WTC11 (cell line): ENCODE measurements at regions not wholly inside any gene's neighbourhood (a gene's known extent, or its start where the extent isn't known, plus 50 kb on each side); places are given as distances from the start of the nearest gene placed in this dataset.

ENCODE experiments used
- ATAC-seq: fragments of 200-7000 bp; cut with Tn5 transposase; 2 replicates; pipeline ENCODE4 v1.10.0; 2021; ENCODE audit warnings: mild to moderate bottlenecking, moderate library complexity
- CTCF ChIA-PET: fragments of 300-600 bp; sonication (Branson Sonifier 250); formaldehyde crosslinking; loops from one replicate; lab custom pipeline; 2021; ENCODE audit warnings: antibody characterized with exemption; lab: Charles Lee
- POLR2A ChIA-PET: fragments of 350-600 bp; sonication (Branson Sonifier 250); formaldehyde crosslinking; loops from one replicate; lab custom pipeline; 2021; ENCODE audit warnings: antibody characterized with exemption; lab: Charles Lee
- DNase-seq: peaks from one replicate; pipeline ENCODE4 v3.0.0; 2021; ENCODE audit warnings: low spot score
- H3K27ac Mint-ChIP-seq: 2 replicates; pipeline ENCODE4 v1.8.0; 2021; ENCODE audit warnings: mixed read lengths
- H3K27me3 Mint-ChIP-seq: 2 replicates; pipeline ENCODE4 v1.8.0; 2021; ENCODE audit warnings: low read depth, mild to moderate bottlenecking, moderate library complexity, mixed read lengths
- H3K36me3 Mint-ChIP-seq: 2 replicates; pipeline ENCODE4 v1.8.0; 2021; ENCODE audit warnings: mixed read lengths
- H3K4me1 Mint-ChIP-seq: 2 replicates; pipeline ENCODE4 v1.8.0; 2022; ENCODE audit warnings: mixed read lengths
- H3K4me3 Mint-ChIP-seq: 2 replicates; pipeline ENCODE4 v1.8.0; 2021; ENCODE audit warnings: mild to moderate bottlenecking, moderate library complexity, mixed read lengths
- H3K9me3 Mint-ChIP-seq: 2 replicates; pipeline ENCODE4 v1.8.0; 2021; ENCODE audit warnings: mixed read lengths
- ATF1 ChIP-seq: sonication (generic); formaldehyde crosslinking; IDR thresholded peaks from 2 replicates; pipeline ENCODE4 v1.8.1; 2023; ENCODE audit warnings: mild to moderate bottlenecking, moderate library complexity, missing genetic modification reagents
- ESRRA ChIP-seq: sonication (generic); formaldehyde crosslinking; IDR thresholded peaks from 2 replicates; pipeline ENCODE4 v1.8.1; 2022; ENCODE audit warnings: mild to moderate bottlenecking, missing genetic modification reagents, borderline replicate concordance
- ETV6 ChIP-seq: sonication (generic); formaldehyde crosslinking; IDR thresholded peaks from 2 replicates; pipeline ENCODE4 v1.8.1; 2022; ENCODE audit warnings: mild to moderate bottlenecking, missing genetic modification reagents
- FOXJ3 ChIP-seq: sonication (generic); formaldehyde crosslinking; IDR thresholded peaks from 2 replicates; pipeline ENCODE4 v1.9.0; 2021; ENCODE audit warnings: missing genetic modification reagents, mild to moderate bottlenecking, borderline replicate concordance
- FOXP1 ChIP-seq: sonication (generic); formaldehyde crosslinking; IDR thresholded peaks from 2 replicates; pipeline ENCODE4 v1.8.0; 2022; ENCODE audit warnings: missing genetic modification reagents, mild to moderate bottlenecking, moderate library complexity, borderline replicate concordance
- IRF2 ChIP-seq: sonication (generic); formaldehyde crosslinking; IDR thresholded peaks from 2 replicates; pipeline ENCODE4 v1.8.0; 2022; ENCODE audit warnings: low read depth, missing genetic modification reagents, borderline replicate concordance
- KAT7 ChIP-seq: sonication (generic); formaldehyde crosslinking; IDR thresholded peaks from 2 replicates; pipeline ENCODE4 v1.8.1; 2023; ENCODE audit warnings: missing genetic modification reagents, mild to moderate bottlenecking, borderline replicate concordance
- NFYB ChIP-seq: sonication (generic); formaldehyde crosslinking; conservative IDR thresholded peaks from 2 replicates; pipeline ENCODE4 v1.8.0; 2022; ENCODE audit warnings: low read depth, missing genetic modification reagents
- NR2C2 ChIP-seq: sonication (generic); formaldehyde crosslinking; IDR thresholded peaks from 2 replicates; pipeline ENCODE4 v1.8.0; 2022; ENCODE audit warnings: mild to moderate bottlenecking, missing genetic modification reagents
- RORB ChIP-seq: fragments of 250-450 bp; sonication (Bioruptor Pico); IDR thresholded peaks from 2 replicates; pipeline ENCODE4 v1.9.0; 2021; ENCODE audit warnings: mild to moderate bottlenecking
- ZBTB21 ChIP-seq: sonication (generic); formaldehyde crosslinking; IDR thresholded peaks from 2 replicates; pipeline ENCODE4 v1.8.1; 2023; ENCODE audit warnings: mild to moderate bottlenecking, missing genetic modification reagents, borderline replicate concordance
- ZNF121 ChIP-seq: sonication (generic); formaldehyde crosslinking; IDR thresholded peaks from 2 replicates; pipeline ENCODE4 v1.8.0; 2023; ENCODE audit warnings: missing genetic modification reagents
- ZNF416 ChIP-seq: fragments of 250-450 bp; sonication (Bioruptor Pico); IDR thresholded peaks from 2 replicates; pipeline ENCODE4 v1.9.0; 2021; ENCODE audit warnings: mild to moderate bottlenecking, inconsistent platforms
- ZNF423 ChIP-seq: fragments of 250-450 bp; sonication (Bioruptor Pico); IDR thresholded peaks from 2 replicates; pipeline ENCODE4 v2.1.2; 2022; ENCODE audit warnings: mild to moderate bottlenecking, moderate library complexity
- TF ChIP-seq, protein P1 (sequence below): sonication (generic); formaldehyde crosslinking; IDR thresholded peaks from 2 replicates; pipeline ENCODE4 v1.8.1; 2022; ENCODE audit warnings: low read depth, missing genetic modification reagents, borderline replicate concordance
- TF ChIP-seq, protein P2 (sequence below): sonication (generic); formaldehyde crosslinking; IDR thresholded peaks from 2 replicates; pipeline ENCODE4 v1.8.0; 2022; ENCODE audit warnings: mild to moderate bottlenecking, missing genetic modification reagents
- TF ChIP-seq, protein P3 (sequence below): sonication (generic); formaldehyde crosslinking; IDR thresholded peaks from 2 replicates; pipeline ENCODE4 v1.8.1; 2023; ENCODE audit warnings: mild to moderate bottlenecking, missing genetic modification reagents, moderate library complexity
- TF ChIP-seq, protein P4 (sequence below): sonication (generic); formaldehyde crosslinking; IDR thresholded peaks from 2 replicates; pipeline ENCODE4 v1.8.1; 2022; ENCODE audit warnings: mild to moderate bottlenecking, moderate library complexity, missing genetic modification reagents
- TF ChIP-seq, protein P5 (sequence below): sonication (generic); formaldehyde crosslinking; IDR thresholded peaks from 2 replicates; pipeline ENCODE4 v1.8.0; 2022; ENCODE audit warnings: mild to moderate bottlenecking, missing genetic modification reagents
- TF ChIP-seq, protein P6 (sequence below): sonication (generic); formaldehyde crosslinking; IDR thresholded peaks from 2 replicates; pipeline ENCODE4 v1.8.1; 2023; ENCODE audit warnings: mild to moderate bottlenecking, missing genetic modification reagents, moderate library complexity
- TF ChIP-seq, protein P7 (sequence below): fragments of 250-450 bp; sonication (Bioruptor Pico); IDR thresholded peaks from 2 replicates; pipeline ENCODE4 v1.9.0; 2021; ENCODE audit warnings: moderate library complexity, mild to moderate bottlenecking, inconsistent platforms, borderline replicate concordance
- TF ChIP-seq, protein P8 (sequence below): fragments of 250-450 bp; sonication (Bioruptor Pico); IDR thresholded peaks from 2 replicates; pipeline ENCODE4 v1.9.0; 2021; ENCODE audit warnings: mild to moderate bottlenecking

DNA sequence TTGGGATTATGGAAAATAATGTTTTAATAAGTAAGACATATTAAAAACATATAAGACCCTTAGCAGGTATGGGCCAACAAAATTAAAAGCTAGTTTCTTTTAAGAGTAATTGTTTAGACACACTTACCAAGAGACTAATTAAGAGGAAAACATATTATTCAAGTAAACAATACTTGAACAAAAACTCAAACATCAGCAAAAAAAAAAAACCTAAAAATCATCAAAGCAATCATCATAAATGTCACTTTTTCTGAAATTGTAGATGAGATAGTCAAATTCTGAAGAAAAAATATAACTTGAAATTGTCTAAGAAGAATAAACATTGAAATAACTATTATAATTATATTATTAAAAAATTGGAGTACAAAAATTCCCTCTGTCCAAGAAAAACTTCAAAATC is 1318.2 kb downstream of the ZPLD1 start:
- CTCF ChIA-PET, result no interaction called here
- ATAC-seq, result no peak

DNA sequence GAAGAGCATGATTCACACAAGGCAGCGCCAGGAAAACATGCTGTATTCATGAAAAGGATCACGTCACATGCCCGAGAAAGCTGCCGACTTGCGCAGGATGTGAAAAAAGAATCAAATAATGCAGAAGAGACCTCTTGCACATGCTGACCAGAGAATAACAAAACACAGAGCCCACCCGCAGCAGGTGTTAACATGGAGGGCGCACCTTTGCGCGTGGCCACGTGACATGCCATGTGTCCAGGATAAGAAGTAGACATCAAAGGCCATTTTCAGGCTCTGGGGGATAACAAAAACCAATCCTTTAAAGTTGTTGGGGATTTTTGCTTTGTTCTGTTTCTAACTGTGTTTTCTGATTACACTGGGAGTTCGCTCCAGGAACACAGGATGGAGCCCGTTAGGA is 1332.8 kb downstream of the ZPLD1 start:
- ChIA-PET POLR2A (no interaction called here), CTCF (no interaction called here)
- Mint-ChIP-seq H3K27me3 (no peaks in the 10 kb centered on the region), H3K4me1 (peaks cover 5% of the 10 kb centered on the region; the same call in 1 of the 2 replicates), H3K4me3 (no peak overlapping the region), H3K9me3 (peaks cover 15% of the 10 kb centered on the region), H3K27ac (no peak overlapping the region), H3K36me3 (peaks cover 3% of the 10 kb centered on the region; the same call in 1 of the 2 replicates)
- TF ChIP-seq FOXP1 (no peak), ETV6 (no peak), RORB (no peak), FOXJ3 (CRISPR knock-in tag) (no peak), ESRRA (CRISPR knock-in tag) (no peak), NFYB (CRISPR knock-in tag) (no peak)
- TF ChIP-seq, protein P1, sequence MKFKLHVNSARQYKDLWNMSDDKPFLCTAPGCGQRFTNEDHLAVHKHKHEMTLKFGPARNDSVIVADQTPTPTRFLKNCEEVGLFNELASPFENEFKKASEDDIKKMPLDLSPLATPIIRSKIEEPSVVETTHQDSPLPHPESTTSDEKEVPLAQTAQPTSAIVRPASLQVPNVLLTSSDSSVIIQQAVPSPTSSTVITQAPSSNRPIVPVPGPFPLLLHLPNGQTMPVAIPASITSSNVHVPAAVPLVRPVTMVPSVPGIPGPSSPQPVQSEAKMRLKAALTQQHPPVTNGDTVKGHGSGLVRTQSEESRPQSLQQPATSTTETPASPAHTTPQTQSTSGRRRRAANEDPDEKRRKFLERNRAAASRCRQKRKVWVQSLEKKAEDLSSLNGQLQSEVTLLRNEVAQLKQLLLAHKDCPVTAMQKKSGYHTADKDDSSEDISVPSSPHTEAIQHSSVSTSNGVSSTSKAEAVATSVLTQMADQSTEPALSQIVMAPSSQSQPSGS (CRISPR knock-in tag), result no peak
- TF ChIP-seq, protein P2, sequence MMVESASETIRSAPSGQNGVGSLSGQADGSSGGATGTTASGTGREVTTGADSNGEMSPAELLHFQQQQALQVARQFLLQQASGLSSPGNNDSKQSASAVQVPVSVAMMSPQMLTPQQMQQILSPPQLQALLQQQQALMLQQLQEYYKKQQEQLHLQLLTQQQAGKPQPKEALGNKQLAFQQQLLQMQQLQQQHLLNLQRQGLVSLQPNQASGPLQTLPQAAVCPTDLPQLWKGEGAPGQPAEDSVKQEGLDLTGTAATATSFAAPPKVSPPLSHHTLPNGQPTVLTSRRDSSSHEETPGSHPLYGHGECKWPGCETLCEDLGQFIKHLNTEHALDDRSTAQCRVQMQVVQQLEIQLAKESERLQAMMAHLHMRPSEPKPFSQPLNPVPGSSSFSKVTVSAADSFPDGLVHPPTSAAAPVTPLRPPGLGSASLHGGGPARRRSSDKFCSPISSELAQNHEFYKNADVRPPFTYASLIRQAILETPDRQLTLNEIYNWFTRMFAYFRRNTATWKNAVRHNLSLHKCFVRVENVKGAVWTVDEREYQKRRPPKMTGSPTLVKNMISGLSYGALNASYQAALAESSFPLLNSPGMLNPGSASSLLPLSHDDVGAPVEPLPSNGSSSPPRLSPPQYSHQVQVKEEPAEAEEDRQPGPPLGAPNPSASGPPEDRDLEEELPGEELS (CRISPR knock-in tag), result no peak
- ATAC-seq (no peak), DNase-seq (no peak)

More for the DNA sequence above, 1318.2 kb downstream of the ZPLD1 start:
- no peak overlapping the region for H3K4me3 Mint-ChIP-seq
- H3K36me3 Mint-ChIP-seq, result no peaks in the 10 kb centered on the region
- H3K27me3 Mint-ChIP-seq, result no peaks in the 10 kb centered on the region
- no peak overlapping the region for H3K27ac Mint-ChIP-seq
- H3K9me3 Mint-ChIP-seq, result no peaks in the 10 kb centered on the region
- POLR2A ChIA-PET, result no interaction called here
- TF ChIP-seq, protein P3, sequence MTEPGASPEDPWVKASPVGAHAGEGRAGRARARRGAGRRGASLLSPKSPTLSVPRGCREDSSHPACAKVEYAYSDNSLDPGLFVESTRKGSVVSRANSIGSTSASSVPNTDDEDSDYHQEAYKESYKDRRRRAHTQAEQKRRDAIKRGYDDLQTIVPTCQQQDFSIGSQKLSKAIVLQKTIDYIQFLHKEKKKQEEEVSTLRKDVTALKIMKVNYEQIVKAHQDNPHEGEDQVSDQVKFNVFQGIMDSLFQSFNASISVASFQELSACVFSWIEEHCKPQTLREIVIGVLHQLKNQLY (CRISPR knock-in tag), result no peak
- TF ChIP-seq, protein P4, sequence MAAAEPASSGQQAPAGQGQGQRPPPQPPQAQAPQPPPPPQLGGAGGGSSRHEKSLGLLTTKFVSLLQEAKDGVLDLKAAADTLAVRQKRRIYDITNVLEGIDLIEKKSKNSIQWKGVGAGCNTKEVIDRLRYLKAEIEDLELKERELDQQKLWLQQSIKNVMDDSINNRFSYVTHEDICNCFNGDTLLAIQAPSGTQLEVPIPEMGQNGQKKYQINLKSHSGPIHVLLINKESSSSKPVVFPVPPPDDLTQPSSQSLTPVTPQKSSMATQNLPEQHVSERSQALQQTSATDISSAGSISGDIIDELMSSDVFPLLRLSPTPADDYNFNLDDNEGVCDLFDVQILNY (CRISPR knock-in tag), result no peak
- TF ChIP-seq, protein P5, sequence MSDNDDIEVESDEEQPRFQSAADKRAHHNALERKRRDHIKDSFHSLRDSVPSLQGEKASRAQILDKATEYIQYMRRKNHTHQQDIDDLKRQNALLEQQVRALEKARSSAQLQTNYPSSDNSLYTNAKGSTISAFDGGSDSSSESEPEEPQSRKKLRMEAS (CRISPR knock-in tag), result no peak
- TF ChIP-seq ZBTB21 (CRISPR knock-in tag) (no peak), KAT7 (no peak)
- no peaks in the 10 kb centered on the region for H3K4me1 Mint-ChIP-seq
- no peak for DNase-seq

DNA sequence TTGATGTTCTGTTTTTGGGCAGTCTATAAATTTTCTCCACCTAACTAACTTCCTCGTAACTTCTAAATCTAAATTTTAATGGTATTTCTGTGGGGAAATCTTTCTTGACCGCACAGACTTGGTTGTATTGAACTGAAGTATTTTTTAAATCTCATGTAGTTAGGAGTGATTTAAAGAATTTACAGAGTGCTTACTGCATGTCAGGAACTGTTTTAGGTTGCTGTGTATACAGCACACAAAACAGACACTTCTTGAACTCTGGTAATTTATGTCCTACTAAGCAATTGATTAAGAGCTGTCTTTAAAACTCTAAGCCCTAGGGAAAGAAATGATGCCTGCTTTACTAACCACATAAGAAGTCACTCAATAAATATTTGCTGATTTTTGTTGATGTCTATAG is 1350.2 kb downstream of the ZPLD1 start:
- DNase-seq, result no peak
- H3K4me3 Mint-ChIP-seq, result no peak overlapping the region
- no peaks in the 10 kb centered on the region for H3K36me3 Mint-ChIP-seq
- H3K27me3 Mint-ChIP-seq, result no peaks in the 10 kb centered on the region
- H3K9me3 Mint-ChIP-seq, result no peaks in the 10 kb centered on the region
- 0 out of 2 replicates have a peak, but pooled peaks cover 3% of the 10 kb centered on the region for H3K4me1 Mint-ChIP-seq
- ChIA-PET CTCF (interaction anchor here (0.6 kb wide), 1 partner anchor 1111 kb away, joined by 3 read pairs; no protein-coding TSS in a partner anchor), POLR2A (no interaction called here)
- H3K27ac Mint-ChIP-seq, result no peak overlapping the region
- ATAC-seq, result no peak
- TF ChIP-seq IRF2 (no peak), ATF1 (CRISPR knock-in tag) (no peak), ZNF416 (CRISPR knock-in tag) (no peak), ZNF423 (no peak), ZNF121 (CRISPR knock-in tag) (no peak), NR2C2 (CRISPR knock-in tag) (no peak)
- TF ChIP-seq, protein P6, sequence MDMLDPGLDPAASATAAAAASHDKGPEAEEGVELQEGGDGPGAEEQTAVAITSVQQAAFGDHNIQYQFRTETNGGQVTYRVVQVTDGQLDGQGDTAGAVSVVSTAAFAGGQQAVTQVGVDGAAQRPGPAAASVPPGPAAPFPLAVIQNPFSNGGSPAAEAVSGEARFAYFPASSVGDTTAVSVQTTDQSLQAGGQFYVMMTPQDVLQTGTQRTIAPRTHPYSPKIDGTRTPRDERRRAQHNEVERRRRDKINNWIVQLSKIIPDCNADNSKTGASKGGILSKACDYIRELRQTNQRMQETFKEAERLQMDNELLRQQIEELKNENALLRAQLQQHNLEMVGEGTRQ (CRISPR knock-in tag), result no peak
- TF ChIP-seq, protein P1 (CRISPR knock-in tag), result no peak
- TF ChIP-seq, protein P7, sequence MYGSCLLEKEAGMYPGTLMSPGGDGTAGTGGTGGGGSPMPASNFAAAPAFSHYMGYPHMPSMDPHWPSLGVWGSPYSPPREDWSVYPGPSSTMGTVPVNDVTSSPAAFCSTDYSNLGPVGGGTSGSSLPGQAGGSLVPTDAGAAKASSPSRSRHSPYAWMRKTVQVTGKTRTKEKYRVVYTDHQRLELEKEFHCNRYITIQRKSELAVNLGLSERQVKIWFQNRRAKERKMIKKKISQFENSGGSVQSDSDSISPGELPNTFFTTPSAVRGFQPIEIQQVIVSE (CRISPR knock-in tag), result no peak
- TF ChIP-seq, protein P8, sequence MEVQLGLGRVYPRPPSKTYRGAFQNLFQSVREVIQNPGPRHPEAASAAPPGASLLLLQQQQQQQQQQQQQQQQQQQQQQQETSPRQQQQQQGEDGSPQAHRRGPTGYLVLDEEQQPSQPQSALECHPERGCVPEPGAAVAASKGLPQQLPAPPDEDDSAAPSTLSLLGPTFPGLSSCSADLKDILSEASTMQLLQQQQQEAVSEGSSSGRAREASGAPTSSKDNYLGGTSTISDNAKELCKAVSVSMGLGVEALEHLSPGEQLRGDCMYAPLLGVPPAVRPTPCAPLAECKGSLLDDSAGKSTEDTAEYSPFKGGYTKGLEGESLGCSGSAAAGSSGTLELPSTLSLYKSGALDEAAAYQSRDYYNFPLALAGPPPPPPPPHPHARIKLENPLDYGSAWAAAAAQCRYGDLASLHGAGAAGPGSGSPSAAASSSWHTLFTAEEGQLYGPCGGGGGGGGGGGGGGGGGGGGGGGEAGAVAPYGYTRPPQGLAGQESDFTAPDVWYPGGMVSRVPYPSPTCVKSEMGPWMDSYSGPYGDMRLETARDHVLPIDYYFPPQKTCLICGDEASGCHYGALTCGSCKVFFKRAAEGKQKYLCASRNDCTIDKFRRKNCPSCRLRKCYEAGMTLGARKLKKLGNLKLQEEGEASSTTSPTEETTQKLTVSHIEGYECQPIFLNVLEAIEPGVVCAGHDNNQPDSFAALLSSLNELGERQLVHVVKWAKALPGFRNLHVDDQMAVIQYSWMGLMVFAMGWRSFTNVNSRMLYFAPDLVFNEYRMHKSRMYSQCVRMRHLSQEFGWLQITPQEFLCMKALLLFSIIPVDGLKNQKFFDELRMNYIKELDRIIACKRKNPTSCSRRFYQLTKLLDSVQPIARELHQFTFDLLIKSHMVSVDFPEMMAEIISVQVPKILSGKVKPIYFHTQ, result no peak
